Stomach (tissue), 4 donors: ENCODE measurements at regions not wholly inside any gene's neighbourhood (a gene's known extent, or its start where the extent isn't known, plus 50 kb on each side); places are given as distances from the start of the nearest gene placed in this dataset.

Source experiments
- CTCF ChIP-seq, 7 experiments: fragments of 450-650 bp in 4 of 7; fragments of 200-600 bp in 3 of 7; sonication (generic) in 3 of 7; IDR thresholded peaks; one replicate each; pipeline ENCODE4 v1.5.1; 2016 to 2019; ENCODE audit warnings: antibody characterized with exemption in 7 of 7, control low read depth in 2 of 7, mild to moderate bottlenecking in 1 of 7
- EP300 ChIP-seq: sonication (generic); formaldehyde crosslinking; IDR thresholded peaks from one replicate; pipeline ENCODE4 v1.6.1; 2017; ENCODE audit warnings: antibody characterized with exemption
- POLR2AphosphoS5 ChIP-seq, 3 donors: sonication (generic); formaldehyde crosslinking; IDR thresholded peaks; one replicate each; pipeline ENCODE4 v1.6.1; 2016; ENCODE audit warnings: antibody characterized with exemption in 3 of 3

GRCh38 chr10:78513330-78513729 lies 479.7 kb downstream of the RPS24 start:
- TF ChIP-seq CTCF (IDR thresholded peaks at IDR 0.05) (no peak), POLR2AphosphoS5 (IDR thresholded peaks at IDR 0.05) (no peak), EP300 (no peak)
